ENCODE measurements at regions not wholly inside any gene's neighbourhood (a gene's known extent, or its start where the extent isn't known, plus 50 kb on each side); places are given as distances from the start of the nearest gene placed in this dataset.
"Not testable (repeated sequence)": the region's sequence is repeated elsewhere in the genome, so short reads cannot be mapped to it uniquely, and the experiment has no call there.

DNA sequence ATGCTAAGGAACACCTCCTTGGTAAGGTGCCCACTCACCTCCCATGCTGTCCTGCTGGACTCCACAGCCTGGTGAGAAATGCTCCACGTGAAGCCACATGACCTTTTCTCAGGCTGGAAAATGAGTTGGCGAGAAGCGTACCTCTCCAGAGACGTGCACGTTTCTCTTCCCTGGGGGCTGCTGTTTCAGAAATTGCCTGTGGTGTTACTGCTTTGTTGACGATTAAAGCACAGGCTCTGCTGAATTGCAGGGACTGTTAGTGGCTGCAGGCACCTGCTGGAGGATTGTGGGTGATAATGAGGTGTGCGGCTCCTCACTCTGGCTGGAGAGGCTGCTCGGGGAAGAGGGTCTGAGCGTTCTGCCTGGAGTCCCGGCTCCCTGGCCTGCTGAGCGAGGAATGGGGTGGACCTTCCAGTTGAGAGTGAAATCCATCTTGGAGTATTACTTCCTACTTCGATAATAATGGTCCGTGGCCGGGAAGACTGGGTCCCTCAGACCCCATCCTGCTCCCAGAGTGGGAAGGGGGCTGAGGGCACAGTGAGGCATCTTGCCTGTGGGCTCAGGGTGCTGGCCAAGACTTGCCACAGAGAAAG is 199.3 kb upstream of the HDAC4 start:
- no peak for DNase-seq (ENCODE audit: low spot score)
- intact Hi-C loops (cut with DNase I), result no loop called here

DNA sequence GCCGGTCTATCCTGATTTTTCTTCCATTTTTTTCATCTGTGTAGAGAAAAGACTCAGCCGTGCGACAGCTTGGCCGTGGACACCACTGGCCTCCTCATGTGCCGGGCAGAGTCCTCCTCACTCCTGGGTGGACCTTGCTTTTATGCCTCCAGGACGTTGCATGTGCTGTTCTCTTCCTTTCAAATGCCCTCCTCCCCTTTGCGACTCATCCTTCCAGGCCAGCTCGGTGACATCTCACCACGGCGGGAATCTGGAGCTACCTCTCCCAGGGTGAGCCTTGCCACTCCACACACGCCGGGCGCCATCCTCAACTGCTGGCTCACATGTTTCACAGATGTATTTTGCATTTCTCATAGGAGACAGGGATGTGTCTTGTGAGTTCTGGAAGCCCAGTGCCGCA is 198.5 kb upstream of the HDAC4 start:
- DNase-seq (ENCODE audit: low spot score), result peak; percentile 78
- intact Hi-C loops (cut with DNase I), result no loop called here

DNA sequence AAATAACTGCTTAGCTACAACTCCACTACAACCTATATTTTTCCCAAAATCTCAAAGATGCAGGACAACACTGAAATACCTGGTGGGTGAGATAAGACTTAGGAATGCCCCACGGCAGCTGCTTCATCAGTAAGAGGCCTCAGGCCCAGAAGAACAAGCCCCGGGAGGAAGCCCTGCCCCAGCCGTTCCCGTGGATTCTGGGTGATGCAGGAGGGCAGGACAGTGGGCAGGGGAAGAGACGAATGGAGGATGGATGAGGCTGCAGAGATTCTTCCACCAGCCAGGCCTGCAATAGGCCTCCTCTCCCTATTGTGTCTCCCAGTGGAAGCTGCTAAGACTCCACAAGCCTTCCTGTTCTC is 197.9 kb upstream of the HDAC4 start:
- DNase-seq (ENCODE audit: low spot score), result no peak

DNA sequence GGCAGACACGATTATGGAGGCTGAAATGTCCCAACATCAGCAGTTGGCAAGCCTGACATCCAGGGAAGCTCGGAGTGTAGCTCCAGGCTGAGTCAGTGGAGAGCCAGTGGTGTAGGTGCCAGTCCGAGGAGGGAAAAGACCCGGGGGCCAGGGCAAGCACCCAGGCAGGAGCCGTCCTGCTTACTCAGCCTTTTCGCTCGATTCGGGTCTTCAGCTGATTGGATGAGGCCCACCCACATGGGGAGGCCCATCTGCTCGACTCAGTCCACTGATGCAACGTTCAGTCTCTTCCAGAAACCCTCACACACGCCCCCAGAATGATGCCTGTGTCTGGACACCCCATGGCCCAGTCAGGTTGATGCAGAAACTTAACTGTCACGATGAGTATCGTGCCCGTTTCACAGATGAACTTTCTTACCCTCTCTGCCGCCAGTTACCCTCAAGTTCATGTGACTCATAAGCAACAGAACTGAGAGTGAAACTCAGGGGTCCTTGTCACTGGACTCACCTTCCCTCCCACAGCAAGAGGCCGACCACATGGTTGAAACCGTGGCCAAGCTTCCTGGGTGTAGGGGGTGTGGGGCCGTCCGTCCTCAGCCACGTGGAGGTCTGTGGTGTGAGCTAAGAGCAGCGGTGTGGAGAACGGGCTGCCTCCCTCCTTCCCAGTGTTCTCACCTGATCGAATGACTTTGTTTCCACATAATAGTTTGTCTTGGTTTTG is 197.4 kb upstream of the HDAC4 start:
- peak; percentile 71 for DNase-seq (ENCODE audit: low spot score)
- intact Hi-C loops (cut with DNase I), result no loop called here

More for the DNA sequence above, 197.9 kb upstream of the HDAC4 start:
- intact Hi-C loops (cut with DNase I), result no loop called here

DNA sequence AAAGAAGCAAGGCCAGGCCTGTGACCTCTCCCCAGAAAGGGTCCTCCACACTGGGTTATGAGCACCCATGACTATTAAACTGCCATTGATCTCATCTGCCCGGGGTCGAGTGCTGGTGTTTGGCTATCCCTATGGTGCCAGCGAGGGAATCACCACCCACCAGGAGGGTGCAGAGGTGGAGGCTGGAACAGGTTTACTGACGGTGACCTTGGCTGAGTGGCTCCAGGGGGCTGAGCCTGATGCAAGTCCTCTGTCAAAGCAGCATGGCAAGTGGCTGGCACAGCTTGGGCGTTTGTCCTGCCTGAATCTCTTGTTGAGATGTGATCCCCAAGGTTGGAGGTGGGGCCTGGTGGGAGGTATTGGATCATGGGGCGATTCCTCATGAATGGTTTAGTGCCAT is 196.4 kb upstream of the HDAC4 start:
- intact Hi-C loops (cut with DNase I), result no loop called here
- DNase-seq (ENCODE audit: low spot score), result peak; percentile 67

DNA sequence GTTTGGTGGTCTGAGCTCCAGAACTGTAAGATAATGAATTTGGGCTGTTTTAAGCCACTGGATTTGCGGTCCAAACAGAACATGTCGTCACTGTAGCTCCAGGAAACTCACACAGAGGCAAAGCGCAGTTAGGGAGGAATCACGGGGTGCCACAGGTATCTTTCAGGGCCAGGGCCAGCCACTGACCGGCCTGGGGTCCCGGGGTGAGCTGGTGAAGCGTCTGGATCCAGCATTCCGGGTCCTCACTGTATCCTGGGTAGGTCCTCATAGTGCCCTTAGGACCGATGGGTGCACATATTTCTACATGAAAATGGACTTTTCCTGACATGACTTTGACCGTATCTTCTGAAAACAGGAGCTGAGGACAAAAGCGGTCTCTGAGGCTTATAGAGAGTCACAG is 196.0 kb upstream of the HDAC4 start:
- no peak for DNase-seq (ENCODE audit: low spot score)
- intact Hi-C loops (cut with DNase I), result no loop called here

DNA sequence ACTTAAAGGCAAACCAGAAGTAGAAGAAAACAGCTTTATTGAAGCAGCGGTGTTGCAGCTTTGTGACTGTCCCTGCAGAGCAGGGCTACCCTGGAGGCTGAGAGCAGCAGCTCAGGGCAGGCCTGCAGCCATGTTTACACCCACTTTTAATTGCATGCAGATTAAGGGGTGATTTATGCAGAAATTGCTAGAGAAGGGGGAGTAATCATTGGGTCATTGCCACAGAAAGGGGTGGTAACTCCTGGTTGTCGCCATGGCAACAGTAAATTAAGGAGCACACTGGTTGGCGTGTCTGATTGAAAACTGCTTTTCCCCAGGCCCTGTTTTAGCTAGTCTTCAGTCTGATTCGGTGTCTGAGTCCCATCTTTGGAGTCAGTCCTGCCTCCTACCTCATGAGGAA is 195.4 kb upstream of the HDAC4 start:
- intact Hi-C loops (cut with DNase I), result no loop called here
- no peak for DNase-seq (ENCODE audit: low spot score)

DNA sequence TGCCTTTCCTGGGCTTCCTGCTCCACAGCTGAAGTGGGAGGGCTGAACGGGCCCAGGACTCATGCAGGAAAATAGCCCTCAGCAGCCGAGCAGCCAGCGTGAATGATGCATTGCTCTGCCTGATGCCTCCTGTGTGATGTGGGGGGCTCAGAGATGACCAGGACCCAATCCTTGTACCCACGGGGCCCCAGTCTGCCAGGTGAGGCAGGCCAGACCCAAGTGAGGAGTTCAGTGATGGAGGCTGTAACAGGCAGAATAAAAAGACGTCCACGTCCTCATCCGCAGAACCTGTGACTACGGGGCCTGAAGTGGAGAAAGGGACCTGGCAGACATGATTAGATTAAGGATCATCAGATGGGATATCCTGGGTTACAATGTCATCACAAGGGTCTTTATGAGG is 194.9 kb upstream of the HDAC4 start:
- peak; percentile 58 for DNase-seq (ENCODE audit: low spot score)
- intact Hi-C loops (cut with DNase I), result no loop called here

DNA sequence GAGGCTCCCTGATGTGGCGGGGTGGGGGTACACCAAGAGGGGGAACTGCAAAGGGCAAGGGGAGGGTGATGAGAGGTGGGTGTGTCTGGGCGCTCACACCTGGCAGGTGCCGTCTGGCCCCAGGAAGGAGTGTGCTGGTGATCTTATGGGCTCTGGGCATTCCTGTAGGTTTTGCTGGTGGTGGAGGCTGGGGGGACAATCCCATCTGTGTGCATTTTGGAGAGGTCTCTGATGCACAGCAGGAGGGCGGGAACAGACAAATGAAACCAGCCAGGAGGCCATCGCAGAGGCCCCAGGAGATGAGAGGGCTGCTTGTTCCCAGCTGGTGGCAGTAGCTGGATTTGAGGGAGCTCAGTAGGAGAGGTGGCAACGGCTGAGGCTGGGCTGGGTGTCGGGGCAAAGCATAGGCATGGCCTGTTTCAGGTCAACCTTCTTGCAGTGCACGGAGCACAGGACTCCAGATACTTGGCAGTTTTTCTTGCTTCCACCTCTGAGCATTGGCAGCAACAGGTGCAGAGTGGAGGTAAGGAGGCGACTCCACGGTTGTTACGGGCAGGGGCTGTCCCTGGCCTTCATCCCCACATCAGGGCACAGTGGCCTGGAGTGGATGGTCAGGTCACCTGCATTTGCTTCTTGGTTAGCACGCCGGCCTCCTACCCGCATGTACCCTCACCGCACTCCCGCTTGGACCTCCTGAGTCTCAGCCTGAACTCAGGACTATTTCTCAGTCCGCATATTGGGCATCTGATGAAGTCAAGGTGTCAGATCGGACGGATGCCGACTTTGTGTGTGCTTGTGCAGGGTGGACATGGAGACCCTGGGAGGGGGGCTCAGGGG is 194.2 kb upstream of the HDAC4 start:
- intact Hi-C loops (cut with DNase I), result no loop called here
- peak; percentile 71 for DNase-seq (ENCODE audit: low spot score)

DNA sequence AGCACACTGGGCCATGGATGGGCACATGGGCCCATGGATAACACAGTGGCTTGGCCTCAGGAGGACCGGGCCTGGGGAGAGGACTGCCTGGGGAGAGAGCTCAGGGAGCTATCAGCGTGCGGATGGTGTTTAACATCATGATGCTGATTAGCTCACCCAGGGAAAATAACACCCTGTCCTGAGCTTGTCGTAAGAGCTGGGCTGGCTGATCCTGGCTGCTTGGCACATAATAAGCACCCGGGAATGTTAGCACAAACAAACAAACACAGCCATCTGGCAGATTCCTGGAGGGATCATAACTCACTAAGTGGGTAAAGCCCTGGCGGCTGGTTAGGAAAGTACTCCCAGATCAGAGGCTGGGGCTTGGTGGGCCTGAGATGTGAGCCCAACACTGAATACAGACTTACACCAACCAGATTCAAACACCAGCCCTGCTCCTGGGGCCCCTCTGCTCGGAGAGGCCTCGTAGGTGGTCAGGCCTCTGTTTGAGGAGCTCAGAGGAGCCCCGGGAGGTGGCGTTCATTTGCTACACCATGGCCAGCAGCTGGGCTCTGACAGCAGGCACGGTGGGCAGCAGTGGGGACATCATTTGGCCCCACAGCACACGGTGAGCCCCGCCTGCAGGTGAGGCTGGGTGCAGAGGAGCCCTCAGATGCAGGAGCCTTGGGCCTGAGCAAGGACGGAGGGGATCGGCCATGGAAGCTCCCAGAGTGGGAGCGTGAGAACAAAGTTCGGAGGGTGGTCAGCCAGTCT is 193.4 kb upstream of the HDAC4 start:
- no peak for DNase-seq (ENCODE audit: low spot score)
- intact Hi-C loops (cut with DNase I), result no loop called here

DNA sequence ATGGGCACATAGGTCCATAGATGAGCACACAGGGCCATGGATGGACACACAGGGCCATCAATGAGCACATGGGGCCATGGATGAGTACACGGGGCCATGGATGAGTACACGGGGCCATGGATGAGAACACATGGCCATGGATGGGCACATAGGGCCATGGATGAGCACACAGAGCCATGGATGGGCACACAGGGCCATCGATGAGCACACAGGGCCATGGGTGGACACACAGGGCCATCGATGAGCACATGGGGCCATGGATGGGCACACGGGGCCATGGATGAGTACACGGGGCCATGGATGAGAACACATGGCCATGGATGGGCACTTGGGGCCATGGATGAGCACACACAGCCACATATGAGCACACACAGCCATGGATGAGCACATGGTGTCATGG is 192.6 kb upstream of the HDAC4 start:
- peak; percentile 25 for DNase-seq (ENCODE audit: low spot score)
- intact Hi-C loops (cut with DNase I), result no loop called here

DNA sequence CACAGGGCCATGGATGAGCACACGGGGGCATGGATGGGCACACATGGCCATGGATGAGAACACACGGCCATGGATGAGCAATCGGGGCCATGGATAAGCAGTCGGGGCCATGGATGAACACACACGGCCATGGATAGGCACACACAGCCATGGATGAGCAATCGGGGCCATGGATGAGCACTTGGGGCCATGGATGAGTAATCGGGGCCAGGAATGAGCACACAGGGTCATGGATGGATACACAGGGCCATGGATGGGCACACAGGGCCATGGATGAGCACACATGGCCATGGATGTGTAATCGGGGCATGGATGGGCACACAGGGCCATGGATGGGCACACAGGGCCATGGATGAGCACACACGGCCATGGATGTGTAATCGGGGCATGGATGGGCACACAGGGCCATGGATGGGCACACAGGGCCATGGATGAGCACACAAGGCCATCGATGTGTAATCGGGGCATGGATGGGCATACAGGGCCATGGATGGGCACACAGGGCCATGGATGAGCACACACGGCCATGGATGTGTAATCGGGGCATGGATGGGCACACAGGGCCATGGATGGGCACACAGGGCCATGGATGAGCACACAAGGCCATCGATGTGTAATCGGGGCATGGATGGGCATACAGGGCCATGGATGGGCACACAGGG is 191.9 kb upstream of the HDAC4 start:
- intact Hi-C loops (cut with DNase I), result not testable (repeated sequence)
- DNase-seq (ENCODE audit: low spot score), result peak; percentile 2

DNA sequence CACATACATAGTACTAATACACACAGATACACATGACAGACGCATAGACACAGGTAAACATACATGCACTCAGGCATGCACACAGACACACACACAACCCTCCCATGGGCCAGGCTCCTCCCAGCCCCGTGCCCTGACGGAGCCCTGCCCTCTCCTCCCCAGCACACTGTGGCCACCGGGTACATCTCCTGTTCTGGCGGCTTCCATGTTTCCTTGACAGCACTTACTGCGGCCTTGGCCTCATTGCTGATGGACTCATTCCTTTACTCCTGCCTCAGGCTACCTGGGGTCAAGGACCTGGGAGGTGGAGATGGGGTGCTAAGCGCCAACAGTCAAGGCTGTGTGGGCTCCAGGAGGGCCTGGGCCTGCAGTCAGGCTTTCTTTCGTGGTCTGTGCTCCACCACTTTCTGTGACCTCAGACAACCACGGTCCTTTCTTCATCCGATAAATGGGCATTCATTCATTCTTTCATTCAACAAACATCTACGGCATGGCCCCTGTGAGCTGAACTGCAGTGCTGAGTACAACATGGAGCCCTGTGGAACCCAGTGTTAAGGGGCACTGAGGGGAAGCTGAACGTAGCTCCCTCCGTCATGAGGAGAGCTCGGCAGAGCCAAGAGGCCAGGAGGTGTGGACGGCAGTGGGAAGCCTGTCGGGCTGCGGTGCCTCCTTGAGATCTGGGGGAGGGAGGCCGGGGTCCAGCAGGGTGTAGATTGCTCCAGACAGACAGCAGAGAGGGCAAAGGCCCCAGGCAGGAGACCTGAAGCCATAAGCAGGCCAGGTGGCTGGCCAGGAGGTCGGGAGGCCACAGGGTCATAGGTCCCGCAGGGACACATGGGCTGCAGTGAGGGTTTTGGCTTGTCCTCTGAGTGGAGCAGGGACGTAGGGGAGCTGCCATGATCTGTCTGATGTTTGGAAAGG is 190.4 kb upstream of the HDAC4 start:
- peak; percentile 56 for DNase-seq (ENCODE audit: low spot score)
- intact Hi-C loops (cut with DNase I), result no loop called here

DNA sequence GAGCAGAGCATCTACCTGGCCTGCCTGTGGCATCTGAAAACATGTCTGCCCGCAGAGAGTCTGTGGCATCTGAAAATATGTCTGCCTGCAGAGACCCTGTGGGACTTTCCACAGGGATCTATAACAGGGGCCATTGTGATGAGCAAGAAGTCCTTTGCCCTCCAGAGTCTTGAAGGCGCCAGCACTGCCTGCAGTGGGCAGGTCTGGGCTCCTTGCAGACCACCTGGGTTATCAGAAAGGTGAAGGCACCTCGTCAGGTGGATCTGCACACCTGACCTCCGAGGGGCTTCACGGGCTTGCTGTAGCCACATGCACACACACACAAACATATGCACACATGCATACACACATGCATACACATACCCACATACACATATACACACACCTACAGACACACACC is 189.5 kb upstream of the HDAC4 start:
- DNase-seq (ENCODE audit: low spot score), result peak; percentile 55
- intact Hi-C loops (cut with DNase I), result no loop called here

DNA sequence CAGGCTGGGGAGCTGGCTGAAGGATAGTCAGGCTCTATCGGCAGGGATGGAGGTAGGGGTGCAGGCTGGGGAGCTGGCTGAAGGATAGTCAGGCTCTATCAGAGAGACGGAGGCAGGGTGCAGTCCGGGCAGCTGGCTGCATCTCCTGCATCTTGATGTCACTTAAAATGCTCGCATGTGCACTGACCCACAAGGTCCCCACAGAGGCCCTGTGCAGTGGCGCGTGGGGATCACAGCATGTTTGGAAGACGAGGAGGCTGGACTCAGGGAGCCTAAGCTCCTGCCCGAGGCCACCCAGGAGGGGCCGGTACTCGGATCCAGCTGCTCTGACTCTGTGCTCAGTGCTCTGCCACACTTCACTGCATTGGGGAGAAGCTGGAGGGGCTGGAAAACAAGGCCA is 189.0 kb upstream of the HDAC4 start:
- intact Hi-C loops (cut with DNase I), result no loop called here

DNA sequence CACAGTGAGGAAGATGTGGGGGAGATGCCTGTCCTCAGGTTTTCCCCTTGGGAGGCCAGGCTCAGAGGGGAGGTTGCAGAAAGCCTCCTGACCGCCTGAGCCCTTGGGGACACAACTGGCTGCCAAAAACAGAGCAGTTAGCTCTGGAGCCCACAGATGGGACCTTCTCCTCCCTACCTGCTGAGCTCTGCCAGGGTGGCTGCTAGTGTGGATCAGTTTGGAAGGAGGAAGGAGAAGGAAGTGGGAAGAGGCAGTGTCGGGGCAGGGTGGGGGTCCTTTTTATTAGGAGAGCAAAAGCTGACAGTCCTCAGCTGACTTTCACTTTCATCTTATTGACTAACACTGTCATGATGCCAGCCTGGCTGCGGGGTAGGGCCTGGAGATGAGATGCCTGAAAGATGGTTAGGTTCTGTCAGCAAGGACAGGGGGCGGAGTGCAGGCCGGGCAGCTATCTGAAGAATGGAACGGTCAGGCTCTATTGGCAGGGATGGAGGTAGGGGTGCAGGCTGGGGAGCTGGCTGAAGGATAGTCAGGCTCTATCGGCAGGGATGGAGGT is 188.5 kb upstream of the HDAC4 start:
- peak; percentile 72 for DNase-seq (ENCODE audit: low spot score)
- intact Hi-C loops (cut with DNase I), result no loop called here

More for the DNA sequence above, 189.0 kb upstream of the HDAC4 start:
- DNase-seq (ENCODE audit: low spot score), result peak; percentile 62

DNA sequence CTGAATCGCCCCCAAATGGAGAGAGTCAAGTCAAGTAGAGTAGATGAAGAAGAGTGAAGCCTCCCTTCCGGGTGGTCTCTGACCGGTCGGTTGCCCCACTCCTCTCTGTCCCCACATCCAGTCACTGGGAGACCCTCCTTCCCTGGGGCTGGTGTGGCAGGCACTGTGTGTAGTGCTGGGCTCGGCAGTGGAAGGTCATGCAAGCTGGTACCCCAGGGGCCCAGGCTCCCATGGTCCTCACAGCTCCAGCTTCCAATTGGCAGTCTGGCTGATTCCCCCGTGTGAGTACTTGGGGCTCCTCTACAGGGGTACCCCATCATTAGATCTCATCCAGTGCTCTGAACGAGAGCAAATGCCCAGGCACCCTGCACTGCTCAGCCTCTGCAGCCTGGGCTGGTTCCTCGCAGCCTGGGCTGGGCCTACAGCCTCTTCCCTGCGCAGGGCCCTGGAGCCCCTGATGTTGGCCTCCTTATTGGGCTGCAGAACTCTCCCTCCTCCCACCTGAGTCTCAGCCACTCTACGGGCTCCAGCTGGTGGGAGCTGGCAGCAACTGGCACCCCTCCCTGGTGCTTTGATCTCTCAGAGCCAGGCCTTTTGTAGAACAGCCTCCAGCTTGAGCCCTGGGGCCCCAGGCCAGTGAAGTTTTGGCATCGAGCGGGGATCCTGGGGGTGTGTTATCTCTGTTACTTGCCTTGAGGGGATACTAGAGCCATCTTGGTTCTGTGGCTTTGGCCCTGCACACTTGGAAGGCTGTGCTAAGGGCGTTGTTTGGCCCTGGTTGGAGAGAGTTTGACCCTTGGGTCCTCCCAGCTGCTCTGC is 187.8 kb upstream of the HDAC4 start:
- peak; percentile 66 for DNase-seq (ENCODE audit: low spot score)
- intact Hi-C loops (cut with DNase I), result no loop called here

Data from posterior vena cava (tissue), 2 donors.